ENCODE measurements at regions not wholly inside any gene's neighbourhood (a gene's known extent, or its start where the extent isn't known, plus 50 kb on each side); places are given as distances from the start of the nearest gene placed in this dataset.

GRCh38 chr16:59840169-59840568 is 1106.1 kb upstream of the GOT2 start:
- H3K4me3 Mint-ChIP-seq = no peak overlapping the region
- H3K36me3 ChIP-seq (ENCODE audit: insufficient read depth) = no peaks in the 10 kb centered on the region
- H3K27ac ChIP-seq (ENCODE audit: low read depth) = no peak overlapping the region
- H3K27me3 ChIP-seq (ENCODE audit: insufficient read depth) = no peaks in the 10 kb centered on the region
- H3K27ac Mint-ChIP-seq = no peak overlapping the region
- no peaks in the 10 kb centered on the region for H3K9me2 ChIP-seq (ENCODE audit: insufficient read depth)
- DNase-seq (ENCODE audit: low spot score) (no peak), ATAC-seq (no peak)
- no peaks in the 10 kb centered on the region for H3K4me1 ChIP-seq (ENCODE audit: insufficient read depth)
- TF ChIP-seq ZNF114 (CRISPR knock-in tag; IDR thresholded peaks at IDR 0.05) (no peak), EZH2phosphoT487 (IDR thresholded peaks at IDR 0.05; ENCODE audit: unreplicated experiment) (no peak), CTCF (conservative IDR thresholded peaks at IDR 0.05; ENCODE audit: low read depth in 2 of 2) (no peak), ZNF462 (CRISPR knock-in tag; IDR thresholded peaks at IDR 0.05) (no peak), CREB1 (CRISPR knock-in tag; IDR thresholded peaks at IDR 0.05; ENCODE audit: low read depth) (no peak), REST (IDR thresholded peaks at IDR 0.05; ENCODE audit: unreplicated experiment) (no peak), POLR2AphosphoS5 (IDR thresholded peaks at IDR 0.05; ENCODE audit: low read depth) (no peak), EZH2 (IDR thresholded peaks at IDR 0.05; ENCODE audit: low read depth, unreplicated experiment) (no peak), ETS1 (IDR thresholded peaks at IDR 0.05) (no peak), ZNF331 (CRISPR knock-in tag; IDR thresholded peaks at IDR 0.05; ENCODE audit: low read depth) (no peak), NANOG (IDR thresholded peaks at IDR 0.05; ENCODE audit: borderline replicate concordance) (no peak), JUNB (IDR thresholded peaks at IDR 0.05; ENCODE audit: unreplicated experiment) (no peak), STAT1 (IDR thresholded peaks at IDR 0.05; ENCODE audit: unreplicated experiment) (no peak)
- no peaks in the 10 kb centered on the region for H4K20me1 ChIP-seq (replicated peaks; ENCODE audit: insufficient read depth)
- H3K79me2 ChIP-seq (replicated peaks; ENCODE audit: insufficient read depth) = no peaks in the 10 kb centered on the region
- peaks cover 11% of the 10 kb centered on the region for H3K36me3 Mint-ChIP-seq (ENCODE audit: low read depth)
- H3K27me3 Mint-ChIP-seq (ENCODE audit: insufficient read depth, low read depth, poor library complexity) = peaks cover 2% of the 10 kb centered on the region
- no peak overlapping the region for H3K4me3 ChIP-seq
- H3K4me1 Mint-ChIP-seq = no peaks in the 10 kb centered on the region
- no peak overlapping the region for H3K4me2 ChIP-seq
- peaks cover 16% of the 10 kb centered on the region for H3K9me3 Mint-ChIP-seq
- no peak overlapping the region for H2AFZ ChIP-seq
- H3F3A ChIP-seq (replicated peaks; ENCODE audit: low read depth) = no peaks in the 10 kb centered on the region
